Kidney epithelial cell (primary cell): ENCODE measurements at regions not wholly inside any gene's neighbourhood (a gene's known extent, or its start where the extent isn't known, plus 50 kb on each side); places are given as distances from the start of the nearest gene placed in this dataset.

ENCODE experiments used
- DNase-seq: peaks from one replicate; pipeline ENCODE4 v3.0.0-alpha.2; 2010; ENCODE audit warnings: low read depth
- H3K27me3 ChIP-seq: 2 replicates; pipeline ENCODE4 v1.6.0; 2011; ENCODE audit warnings: low read length; ENCODE audit not compliant: control insufficient read depth, insufficient read depth
- H3K36me3 ChIP-seq: 2 replicates; pipeline ENCODE4 v1.5.1; 2011; ENCODE audit warnings: low read length; ENCODE audit not compliant: control insufficient read depth, insufficient read depth
- H3K4me3 ChIP-seq: 2 replicates; pipeline ENCODE4 v1.5.1; 2011; ENCODE audit warnings: low read depth, mild to moderate bottlenecking, control low read depth, low read length
- CTCF ChIP-seq: IDR thresholded peaks from 2 replicates; pipeline ENCODE4 v1.5.1; 2011; ENCODE audit warnings: mild to moderate bottlenecking, moderate library complexity, low read length, control low read depth, inconsistent platforms; ENCODE audit not compliant: insufficient read depth, poor library complexity, severe bottlenecking

- no peak for DNase-seq
- no peaks in the 10 kb centered on the region for H3K36me3 ChIP-seq
- no peaks in the 10 kb centered on the region for H3K27me3 ChIP-seq
- TF ChIP-seq CTCF = no peak
- H3K4me3 ChIP-seq = no peak overlapping the region
Measured at GRCh38 chr16:79923431-79923830, 322.9 kb upstream of the MAF start.

DNA sequence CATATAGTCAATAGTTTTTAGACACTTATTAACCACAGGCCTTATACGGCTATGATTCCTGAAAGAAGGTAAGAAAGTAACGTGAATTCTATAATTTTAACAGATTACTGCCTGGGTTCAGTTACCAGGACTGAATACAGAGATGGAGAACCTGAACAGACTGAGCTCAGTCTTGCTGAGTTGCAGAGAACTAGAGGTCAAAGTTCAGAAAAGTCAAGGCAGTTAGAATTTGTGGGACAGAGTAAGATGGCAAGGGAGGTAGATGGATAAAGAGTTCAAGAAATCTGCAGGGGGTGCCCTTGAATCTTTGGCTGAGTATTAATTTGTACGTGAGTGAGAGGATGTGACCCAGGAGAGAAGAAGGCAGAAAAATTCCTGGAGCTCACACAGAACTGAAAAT, 320.1 kb upstream of the MAF start:
- Histone ChIP-seq H3K36me3 (no peaks in the 10 kb centered on the region), H3K27me3 (no peaks in the 10 kb centered on the region), H3K4me3 (no peak overlapping the region)
- TF ChIP-seq CTCF = no peak
- DNase-seq = no peak

- DNase-seq = no peak
- no peak for TF ChIP-seq CTCF
- no peaks in the 10 kb centered on the region for H3K27me3 ChIP-seq
- H3K4me3 ChIP-seq = no peak overlapping the region
- no peaks in the 10 kb centered on the region for H3K36me3 ChIP-seq
Measured at GRCh38 chr16:79918916-79919315, 318.4 kb upstream of the MAF start.

GRCh38 chr16:79915761-79916160, 315.2 kb upstream of the MAF start:
- TF ChIP-seq CTCF = no peak
- Histone ChIP-seq H3K36me3 (no peaks in the 10 kb centered on the region), H3K4me3 (no peak overlapping the region), H3K27me3 (no peaks in the 10 kb centered on the region)
- DNase-seq = no peak

- H3K4me3 ChIP-seq = no peak overlapping the region
- H3K36me3 ChIP-seq = no peaks in the 10 kb centered on the region
- TF ChIP-seq CTCF = no peak
- no peaks in the 10 kb centered on the region for H3K27me3 ChIP-seq
- DNase-seq = no peak
Measured at GRCh38 chr16:79914961-79915720, 314.6 kb upstream of the MAF start.
